ENCODE measurements at regions not wholly inside any gene's neighbourhood (a gene's known extent, or its start where the extent isn't known, plus 50 kb on each side); places are given as distances from the start of the nearest gene placed in this dataset.

GRCh38 chr5:38029397-38030065 is 189.7 kb upstream of the GDNF start:
- no peak for TF ChIP-seq CTCF (conservative IDR thresholded peaks at IDR 0.05; ENCODE audit: low read depth, low read length)
- no peak for TF ChIP-seq EZH2 (IDR thresholded peaks at IDR 0.05; ENCODE audit: borderline replicate concordance, low read depth, low read length, poor library complexity, severe bottlenecking)
